PC-3 (cell line): ENCODE measurements at regions not wholly inside any gene's neighbourhood (a gene's known extent, or its start where the extent isn't known, plus 50 kb on each side); places are given as distances from the start of the nearest gene placed in this dataset.

Source experiments
- ATAC-seq: fragments of 200-7000 bp; cut with Tn5 transposase; 2 replicates; pipeline ENCODE4 v1.9.1; 2020; ENCODE audit warnings: mild to moderate bottlenecking, moderate library complexity
- BruUV-seq: library from RNA; stranded (reverse); fragments of 400-500 nt; replicated peaks from 2 replicates; lab custom pipeline; 2021; lab: Mats Ljungman, UMichigan
- CTCF ChIA-PET: fragments of 300-600 bp; sonication (Branson Sonifier 250); formaldehyde crosslinking; loops from one replicate; lab custom pipeline; 2022; ENCODE audit warnings: antibody characterized with exemption; lab: Charles Lee
- POLR2A ChIA-PET: fragments of 300-600 bp; sonication (Branson Sonifier 250); formaldehyde crosslinking; loops from one replicate; lab custom pipeline; 2022; ENCODE audit warnings: antibody characterized with exemption; ENCODE audit not compliant: unreplicated experiment; lab: Charles Lee
- DNase-seq: peaks from one replicate; pipeline ENCODE4 v3.0.0-alpha.2; 2015
- H2AFZ ChIP-seq: fragments of 300-600 bp; sonication (generic); 2 replicates; pipeline ENCODE4 v1.6.0; 2016; ENCODE audit warnings: antibody characterized with exemption, low read length
- H3F3A ChIP-seq: fragments of 300-600 bp; sonication (generic); one replicate; pipeline ENCODE4 v1.6.0; 2017; ENCODE audit warnings: antibody characterized with exemption, low read length, control low read depth, mild to moderate bottlenecking; ENCODE audit not compliant: unreplicated experiment
- H3K27ac ChIP-seq: fragments of 300-600 bp; sonication (generic); 2 replicates; pipeline ENCODE4 v1.5.1; 2016; ENCODE audit warnings: mild to moderate bottlenecking, low read length
- H3K27me3 ChIP-seq: fragments of 300-600 bp; sonication (generic); 2 replicates; pipeline ENCODE4 v1.6.1; 2016; ENCODE audit warnings: low read length, mixed read lengths
- H3K36me3 ChIP-seq: fragments of 300-600 bp; sonication (generic); 2 replicates; pipeline ENCODE4 v1.6.1; 2016; ENCODE audit warnings: low read depth, mixed run types, low read length, mixed read lengths
- H3K4me1 ChIP-seq: fragments of 300-600 bp; sonication (generic); 2 replicates; pipeline ENCODE4 v1.5.1; 2016; ENCODE audit warnings: low read length; ENCODE audit not compliant: insufficient read depth
- H3K4me2 ChIP-seq: fragments of 300-600 bp; sonication (generic); 2 replicates; pipeline ENCODE4 v1.6.0; 2016; ENCODE audit warnings: low read length
- H3K4me3 ChIP-seq: fragments of 300-600 bp; sonication (generic); 2 replicates; pipeline ENCODE4 v1.5.1; 2016; ENCODE audit warnings: mild to moderate bottlenecking, low read length, mixed read lengths
- H3K79me2 ChIP-seq: fragments of 300-600 bp; sonication (generic); 2 replicates; pipeline ENCODE4 v1.6.1; 2017; ENCODE audit warnings: low read length, mixed read lengths
- H3K9ac ChIP-seq: fragments of 300-600 bp; sonication (generic); 2 replicates; pipeline ENCODE4 v1.6.0; 2016; ENCODE audit warnings: mild to moderate bottlenecking, low read length
- H3K9me2 ChIP-seq: fragments of 300-600 bp; sonication (generic); replicated peaks from 2 replicates; pipeline ENCODE4 v1.6.1; 2016; ENCODE audit warnings: mixed run types, low read length, mixed read lengths
- H3K9me3 ChIP-seq: fragments of 300-600 bp; sonication (generic); 2 replicates; pipeline ENCODE4 v1.6.1; 2016; ENCODE audit warnings: low read length, mixed read lengths
- H4K20me1 ChIP-seq: fragments of 300-600 bp; sonication (generic); 2 replicates; pipeline ENCODE4 v1.6.1; 2016; ENCODE audit warnings: low read length, mixed read lengths
- EZH2 ChIP-seq: fragments of 300-600 bp; sonication (generic); IDR thresholded peaks from one replicate; pipeline ENCODE4 v1.6.1; 2017; ENCODE audit warnings: antibody characterized with exemption, mild to moderate bottlenecking, low read length; ENCODE audit not compliant: unreplicated experiment
- EZH2phosphoT487 ChIP-seq: fragments of 300-600 bp; sonication (generic); IDR thresholded peaks from 2 replicates; pipeline ENCODE4 v1.6.1; 2018; ENCODE audit warnings: mild to moderate bottlenecking, antibody characterized with exemption, low read length, borderline replicate concordance
- intact Hi-C: fragments of 100-400 bp; cut with micrococcal nuclease; formaldehyde crosslinking; loops from 2 replicates; pipeline ENCODE4 v1.9.0; 2023
- TF ChIP-seq, protein P1 (sequence below): fragments of 300-600 bp; sonication (generic); conservative IDR thresholded peaks from 2 replicates; pipeline ENCODE4 v1.5.1; 2017; ENCODE audit warnings: antibody characterized with exemption, low read depth, mild to moderate bottlenecking, low read length

DNA sequence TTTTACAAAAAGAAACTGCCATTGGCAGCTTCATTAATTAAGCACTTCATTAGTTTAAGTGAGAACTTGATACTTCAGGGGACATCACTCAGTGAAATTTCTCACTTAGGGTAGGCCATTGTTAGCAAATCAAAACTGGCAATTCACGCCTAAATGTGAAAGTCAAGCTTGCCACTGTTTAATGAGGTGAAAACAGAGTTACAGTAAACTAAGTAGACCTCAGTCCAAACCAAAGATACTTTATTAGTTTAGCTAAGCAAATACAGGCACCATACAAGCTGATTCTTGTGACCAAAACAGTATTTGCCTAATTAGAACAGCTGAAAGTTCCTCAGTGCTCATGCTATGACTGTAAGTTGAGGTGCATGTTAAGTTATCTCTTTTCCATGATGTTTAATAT lies 176.5 kb upstream of the CPNE8 start:
- H3K4me2 ChIP-seq, result no peak overlapping the region
- H4K20me1 ChIP-seq, result no peaks in the 10 kb centered on the region
- H3K79me2 ChIP-seq, result no peaks in the 10 kb centered on the region
- no TSS peak for BruUV-seq
- no peaks in the 10 kb centered on the region for H3K4me1 ChIP-seq
- ATAC-seq (no peak), DNase-seq (no peak)
- no peak overlapping the region for H3K27ac ChIP-seq
- no peaks in the 10 kb centered on the region for H3K27me3 ChIP-seq
- H3F3A ChIP-seq, result no peaks in the 10 kb centered on the region
- H3K9me2 ChIP-seq, result no peaks in the 10 kb centered on the region
- no peak overlapping the region for H3K4me3 ChIP-seq
- H2AFZ ChIP-seq, result no peak overlapping the region
- CTCF ChIA-PET, result no interaction called here
- TF ChIP-seq, protein P1, sequence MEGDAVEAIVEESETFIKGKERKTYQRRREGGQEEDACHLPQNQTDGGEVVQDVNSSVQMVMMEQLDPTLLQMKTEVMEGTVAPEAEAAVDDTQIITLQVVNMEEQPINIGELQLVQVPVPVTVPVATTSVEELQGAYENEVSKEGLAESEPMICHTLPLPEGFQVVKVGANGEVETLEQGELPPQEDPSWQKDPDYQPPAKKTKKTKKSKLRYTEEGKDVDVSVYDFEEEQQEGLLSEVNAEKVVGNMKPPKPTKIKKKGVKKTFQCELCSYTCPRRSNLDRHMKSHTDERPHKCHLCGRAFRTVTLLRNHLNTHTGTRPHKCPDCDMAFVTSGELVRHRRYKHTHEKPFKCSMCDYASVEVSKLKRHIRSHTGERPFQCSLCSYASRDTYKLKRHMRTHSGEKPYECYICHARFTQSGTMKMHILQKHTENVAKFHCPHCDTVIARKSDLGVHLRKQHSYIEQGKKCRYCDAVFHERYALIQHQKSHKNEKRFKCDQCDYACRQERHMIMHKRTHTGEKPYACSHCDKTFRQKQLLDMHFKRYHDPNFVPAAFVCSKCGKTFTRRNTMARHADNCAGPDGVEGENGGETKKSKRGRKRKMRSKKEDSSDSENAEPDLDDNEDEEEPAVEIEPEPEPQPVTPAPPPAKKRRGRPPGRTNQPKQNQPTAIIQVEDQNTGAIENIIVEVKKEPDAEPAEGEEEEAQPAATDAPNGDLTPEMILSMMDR, result no peak
- TF ChIP-seq EZH2, result no peak
- TF ChIP-seq EZH2phosphoT487, result no peak
- intact Hi-C loops, result no loop called here
- no peaks in the 10 kb centered on the region for H3K36me3 ChIP-seq
- no peak overlapping the region for H3K9ac ChIP-seq
- H3K9me3 ChIP-seq, result no peaks in the 10 kb centered on the region
- POLR2A ChIA-PET, result interaction anchor here (0.5 kb wide), 1 partner anchor 509 kb away, joined by 3 read pairs; no protein-coding TSS in a partner anchor

DNA sequence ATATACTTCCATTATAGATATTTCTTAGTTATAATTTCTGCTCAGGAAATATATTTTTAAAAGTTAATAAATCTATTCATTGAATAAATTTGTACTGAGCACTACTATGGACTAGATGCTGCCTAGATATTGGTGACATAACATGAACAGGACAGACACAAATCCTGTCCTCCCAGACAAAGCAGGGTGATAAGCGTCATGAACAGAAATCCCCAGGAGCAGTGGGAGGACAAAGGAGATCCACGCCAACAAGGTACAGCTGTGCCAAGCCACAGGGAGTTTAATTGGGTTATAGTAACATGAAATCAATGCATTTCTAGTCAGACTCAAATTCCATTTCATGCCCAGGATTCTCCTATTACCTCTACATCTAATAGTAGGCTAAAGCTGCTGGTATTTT lies 171.8 kb upstream of the CPNE8 start:
- Histone ChIP-seq H3K4me3 (no peak overlapping the region), H4K20me1 (no peaks in the 10 kb centered on the region), H2AFZ (no peak overlapping the region), H3K27me3 (no peaks in the 10 kb centered on the region), H3K27ac (no peak overlapping the region), H3K4me1 (no peaks in the 10 kb centered on the region), H3K9me2 (no peaks in the 10 kb centered on the region), H3K9me3 (no peaks in the 10 kb centered on the region), H3K36me3 (no peaks in the 10 kb centered on the region), H3K9ac (no peak overlapping the region), H3K79me2 (no peaks in the 10 kb centered on the region), H3F3A (no peaks in the 10 kb centered on the region), H3K4me2 (no peak overlapping the region)
- ATAC-seq (no peak), DNase-seq (no peak)
- intact Hi-C loops, result loop anchor here (10.0 kb wide), 1 partner anchor 152 kb away; no protein-coding TSS in a partner anchor
- TF ChIP-seq EZH2, result no peak
- TF ChIP-seq, protein P1, result no peak
- no peak for TF ChIP-seq EZH2phosphoT487
- ChIA-PET CTCF (no interaction called here), POLR2A (no interaction called here)
- BruUV-seq, result no TSS peak

DNA sequence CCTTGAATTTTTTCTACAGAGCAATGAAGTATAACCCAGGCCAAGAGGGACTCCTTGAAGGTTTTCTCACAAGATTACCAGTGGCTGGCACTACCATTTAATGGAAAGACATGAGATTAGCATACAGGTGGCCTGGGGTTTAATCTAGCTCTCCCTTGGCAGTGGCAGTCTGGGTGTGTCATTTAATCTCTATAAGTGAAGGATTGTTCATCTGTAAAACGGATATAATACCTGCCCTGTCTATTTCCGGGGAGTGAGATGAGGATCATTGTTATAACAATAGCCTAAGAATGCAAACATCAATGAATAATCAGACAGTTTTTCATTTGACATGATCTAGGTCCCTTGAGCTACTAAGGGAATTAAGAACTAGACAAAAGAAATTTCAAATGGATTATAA lies 168.7 kb upstream of the CPNE8 start:
- Histone ChIP-seq H3K27me3 (no peaks in the 10 kb centered on the region), H3K4me2 (no peak overlapping the region), H2AFZ (no peak overlapping the region), H3K4me3 (no peak overlapping the region), H3K4me1 (peaks cover 13% of the 10 kb centered on the region), H3K27ac (no peak overlapping the region), H3K9me2 (no peaks in the 10 kb centered on the region), H3K36me3 (no peaks in the 10 kb centered on the region), H3F3A (no peaks in the 10 kb centered on the region), H3K9ac (no peak overlapping the region), H3K9me3 (no peaks in the 10 kb centered on the region), H3K79me2 (no peaks in the 10 kb centered on the region), H4K20me1 (no peaks in the 10 kb centered on the region)
- TF ChIP-seq EZH2phosphoT487 (no peak), EZH2 (no peak)
- TF ChIP-seq, protein P1, result no peak
- POLR2A ChIA-PET, result no interaction called here
- ATAC-seq, result peak; percentile 21; the same call in 1 of the 2 replicates
- intact Hi-C loops, result loop anchor here (10.0 kb wide), 1 partner anchor 149 kb away; no protein-coding TSS in a partner anchor
- peak; percentile 38 for DNase-seq
- CTCF ChIA-PET, result interaction anchor here (1.0 kb wide), 1 partner anchor 153 kb away, joined by 4 read pairs; no protein-coding TSS in a partner anchor
- no TSS peak for BruUV-seq
